Panc1 (cell line): ENCODE measurements at regions not wholly inside any gene's neighbourhood (a gene's known extent, or its start where the extent isn't known, plus 50 kb on each side); places are given as distances from the start of the nearest gene placed in this dataset.
A peak's percentile ranks its signal among the peaks of the same experiment; 100 is the strongest.

Source experiments
- ATAC-seq: fragments of 200-7000 bp; cut with Tn5 transposase; 2 replicates; pipeline ENCODE4 v1.9.1; 2020; ENCODE audit warnings: mild to moderate bottlenecking, moderate library complexity
- BruUV-seq: library from RNA; stranded (reverse); fragments of 400-500 nt; replicated peaks from 2 replicates; lab custom pipeline; 2021; lab: Mats Ljungman, UMichigan
- CTCF ChIA-PET: fragments of 300-600 bp; sonication (Branson Sonifier 250); formaldehyde crosslinking; loops from one replicate; lab custom pipeline; 2022; ENCODE audit warnings: antibody characterized with exemption; lab: Charles Lee
- POLR2A ChIA-PET: fragments of 300-600 bp; sonication (Branson Sonifier 250); formaldehyde crosslinking; loops from one replicate; lab custom pipeline; 2022; ENCODE audit warnings: antibody characterized with exemption; lab: Charles Lee
- DNase-seq: peaks from one replicate; pipeline ENCODE4 v3.0.0-alpha.2; 2010; ENCODE audit warnings: low read depth, low spot score
- H3K27ac ChIP-seq: 2 replicates; pipeline ENCODE4 v1.5.1; 2011; ENCODE audit warnings: mild to moderate bottlenecking, low read length, inconsistent platforms
- H3K27me3 ChIP-seq: fragments of 200-500 bp; sonication (Bioruptor generic); 2 replicates; pipeline ENCODE4 v1.6.0; 2014; ENCODE audit warnings: low read length, inconsistent platforms; ENCODE audit not compliant: control insufficient read depth, insufficient read depth
- H3K36me3 ChIP-seq: fragments of 200-500 bp; sonication (Bioruptor generic); 2 replicates; pipeline ENCODE4 v1.5.1; 2014; ENCODE audit warnings: inconsistent platforms, mild to moderate bottlenecking, low read length, moderate library complexity; ENCODE audit not compliant: control insufficient read depth, insufficient read depth
- H3K4me1 ChIP-seq: 2 replicates; pipeline ENCODE4 v1.5.1; 2011; ENCODE audit warnings: inconsistent platforms, mild to moderate bottlenecking, low read length, moderate library complexity; ENCODE audit not compliant: control insufficient read depth, insufficient read depth
- H3K4me3 ChIP-seq, 2 experiments: 2 replicates each; pipeline ENCODE4 v1.5.1; 2011 to 2012; ENCODE audit warnings: low read depth in 2 of 2, low read length in 2 of 2, mild to moderate bottlenecking in 2 of 2, inconsistent platforms in 1 of 2, moderate library complexity in 1 of 2
- H3K9me3 ChIP-seq: fragments of 200-500 bp; sonication (Bioruptor generic); 2 replicates; pipeline ENCODE4 v1.5.1; 2014; ENCODE audit warnings: low read depth, mild to moderate bottlenecking, inconsistent platforms, low read length, moderate library complexity; ENCODE audit not compliant: control insufficient read depth, insufficient read depth
- POLR2AphosphoS5 ChIP-seq: IDR thresholded peaks from 2 replicates; pipeline ENCODE4 v1.6.1; 2012; ENCODE audit warnings: mild to moderate bottlenecking, low read depth, low read length, moderate library complexity
- REST ChIP-seq, 2 experiments: IDR thresholded peaks; 2 replicates each; pipeline ENCODE4 v1.6.1; 2011 to 2012; ENCODE audit warnings: low read depth in 2 of 2, control low read depth in 1 of 2, low read length in 1 of 2, mild to moderate bottlenecking in 1 of 2, moderate library complexity in 1 of 2; ENCODE audit not compliant: insufficient read depth in 1 of 2
- SIN3A ChIP-seq: IDR thresholded peaks from 2 replicates; pipeline ENCODE4 v1.6.1; 2012; ENCODE audit warnings: low read depth, mild to moderate bottlenecking, low read length, moderate library complexity, borderline replicate concordance; ENCODE audit not compliant: insufficient read depth
- TCF7L2 ChIP-seq: IDR thresholded peaks from 2 replicates; pipeline ENCODE4 v1.6.1; 2011; ENCODE audit warnings: mild to moderate bottlenecking, low read depth, low read length, inconsistent platforms
- in situ Hi-C: cut with HindIII; loops from 2 replicates; pipeline ENCODE4 v1.10.0; 2016; ENCODE audit warnings: low sequenced_read_pairs, low pct_unique_long_range_greater_than_20kb
- intact Hi-C: fragments of 100-400 bp; cut with micrococcal nuclease; formaldehyde crosslinking; loops from one replicate; pipeline ENCODE4 v1.10.0; 2022; ENCODE audit not compliant: unreplicated experiment
- TF ChIP-seq, protein P1 (sequence below): fragments of 450-650 bp; IDR thresholded peaks from 2 replicates; pipeline ENCODE4 v1.5.1; 2017; ENCODE audit warnings: mild to moderate bottlenecking

GRCh38 chr2:103986001-103986400 lies 867.9 kb upstream of the POU3F3 start:
- TF ChIP-seq REST (IDR thresholded peaks at IDR 0.05; ENCODE audit: insufficient read depth in 1 of 2, low read depth in 2 of 2, low read length in 1 of 2) (no peak), POLR2AphosphoS5 (no peak), SIN3A (no peak), TCF7L2 (no peak)
- TF ChIP-seq, protein P1, sequence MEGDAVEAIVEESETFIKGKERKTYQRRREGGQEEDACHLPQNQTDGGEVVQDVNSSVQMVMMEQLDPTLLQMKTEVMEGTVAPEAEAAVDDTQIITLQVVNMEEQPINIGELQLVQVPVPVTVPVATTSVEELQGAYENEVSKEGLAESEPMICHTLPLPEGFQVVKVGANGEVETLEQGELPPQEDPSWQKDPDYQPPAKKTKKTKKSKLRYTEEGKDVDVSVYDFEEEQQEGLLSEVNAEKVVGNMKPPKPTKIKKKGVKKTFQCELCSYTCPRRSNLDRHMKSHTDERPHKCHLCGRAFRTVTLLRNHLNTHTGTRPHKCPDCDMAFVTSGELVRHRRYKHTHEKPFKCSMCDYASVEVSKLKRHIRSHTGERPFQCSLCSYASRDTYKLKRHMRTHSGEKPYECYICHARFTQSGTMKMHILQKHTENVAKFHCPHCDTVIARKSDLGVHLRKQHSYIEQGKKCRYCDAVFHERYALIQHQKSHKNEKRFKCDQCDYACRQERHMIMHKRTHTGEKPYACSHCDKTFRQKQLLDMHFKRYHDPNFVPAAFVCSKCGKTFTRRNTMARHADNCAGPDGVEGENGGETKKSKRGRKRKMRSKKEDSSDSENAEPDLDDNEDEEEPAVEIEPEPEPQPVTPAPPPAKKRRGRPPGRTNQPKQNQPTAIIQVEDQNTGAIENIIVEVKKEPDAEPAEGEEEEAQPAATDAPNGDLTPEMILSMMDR = no peak

GRCh38 chr2:103991591-103991990 lies 862.3 kb upstream of the POU3F3 start:
- no peaks in the 10 kb centered on the region for H3K9me3 ChIP-seq
- no peaks in the 10 kb centered on the region for H3K36me3 ChIP-seq
- no peak for ATAC-seq
- ChIA-PET POLR2A (no interaction called here), CTCF (no interaction called here)
- intact Hi-C loops = no loop called here
- no peak for DNase-seq
- H3K4me3 ChIP-seq = no peak overlapping the region
- no peaks in the 10 kb centered on the region; the same call in 1 of the 2 replicates for H3K27me3 ChIP-seq
- in situ Hi-C loops = no loop called here
- TF ChIP-seq SIN3A (no peak), POLR2AphosphoS5 (no peak), TCF7L2 (no peak), REST (IDR thresholded peaks at IDR 0.05; ENCODE audit: insufficient read depth in 1 of 2, low read depth in 2 of 2, low read length in 1 of 2) (no peak)
- TF ChIP-seq, protein P1 = peak; percentile 38; the same call in 1 of the 2 replicates
- no TSS peak for BruUV-seq
- H3K27ac ChIP-seq = no peak overlapping the region
- H3K4me1 ChIP-seq = no peaks in the 10 kb centered on the region

More at GRCh38 chr2:103986001-103986400, 867.9 kb upstream of the POU3F3 start:
- in situ Hi-C loops = no loop called here
- no TSS peak for BruUV-seq
- Histone ChIP-seq H3K27me3 (no peaks in the 10 kb centered on the region), H3K9me3 (no peaks in the 10 kb centered on the region), H3K4me3 (no peak overlapping the region), H3K27ac (no peak overlapping the region), H3K4me1 (no peaks in the 10 kb centered on the region), H3K36me3 (no peaks in the 10 kb centered on the region)
- ChIA-PET CTCF (no interaction called here), POLR2A (no interaction called here)
- intact Hi-C loops = no loop called here
- ATAC-seq (no peak), DNase-seq (no peak)
